ENCODE measurements at regions not wholly inside any gene's neighbourhood (a gene's known extent, or its start where the extent isn't known, plus 50 kb on each side); places are given as distances from the start of the nearest gene placed in this dataset.

GRCh38 chr11:122199661-122200060 lies 83.6 kb upstream of the BLID start:
- TF ChIP-seq POLR2AphosphoS5 (IDR thresholded peaks at IDR 0.05) (no peak), CTCF (IDR thresholded peaks at IDR 0.05 in 8 of 11, conservative IDR thresholded peaks at IDR 0.05 in 3 of 11) (no peak), POLR2A (IDR thresholded peaks at IDR 0.05) (no peak)
